ENCODE measurements at regions not wholly inside any gene's neighbourhood (a gene's known extent, or its start where the extent isn't known, plus 50 kb on each side); places are given as distances from the start of the nearest gene placed in this dataset.

- TF ChIP-seq EZH2phosphoT487 (IDR thresholded peaks at IDR 0.05; ENCODE audit: unreplicated experiment) (no peak), CTCF (conservative IDR thresholded peaks at IDR 0.05; ENCODE audit: low read depth in 2 of 2) (no peak)
Observed at GRCh38 chr5:172523146-172523745, 68.9 kb upstream of the SH3PXD2B start.
